HG02763 (cell line): ENCODE measurements at regions not wholly inside any gene's neighbourhood (a gene's known extent, or its start where the extent isn't known, plus 50 kb on each side); places are given as distances from the start of the nearest gene placed in this dataset.

ENCODE experiments used
- ATAC-seq: cut with Tn5 transposase; IDR thresholded peaks from one replicate; pipeline ENCODE4 v1.9.1; 2021; ENCODE audit warnings: mild to moderate bottlenecking, moderate library complexity; ENCODE audit not compliant: unreplicated experiment

DNA sequence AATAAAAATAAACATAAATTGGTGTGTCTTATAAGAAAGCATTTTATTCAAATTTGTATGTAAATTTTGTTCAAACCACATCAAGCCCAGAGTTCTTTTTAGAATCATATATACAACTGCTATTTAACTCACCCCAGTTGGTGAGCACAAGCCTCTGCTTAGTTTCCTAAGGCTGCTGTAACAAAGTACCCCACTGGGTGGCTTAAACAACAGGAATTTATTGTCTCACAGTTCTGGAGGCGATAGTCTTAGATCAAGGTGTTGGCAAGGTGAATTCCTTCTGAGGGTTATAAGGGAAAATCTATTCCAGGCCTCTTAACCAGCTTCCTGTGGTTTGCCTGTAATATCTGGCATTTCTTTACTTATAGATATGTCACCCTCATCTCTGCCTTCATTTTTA, 1133.5 kb downstream of the OLFM4 start:
- ATAC-seq: no peak

DNA sequence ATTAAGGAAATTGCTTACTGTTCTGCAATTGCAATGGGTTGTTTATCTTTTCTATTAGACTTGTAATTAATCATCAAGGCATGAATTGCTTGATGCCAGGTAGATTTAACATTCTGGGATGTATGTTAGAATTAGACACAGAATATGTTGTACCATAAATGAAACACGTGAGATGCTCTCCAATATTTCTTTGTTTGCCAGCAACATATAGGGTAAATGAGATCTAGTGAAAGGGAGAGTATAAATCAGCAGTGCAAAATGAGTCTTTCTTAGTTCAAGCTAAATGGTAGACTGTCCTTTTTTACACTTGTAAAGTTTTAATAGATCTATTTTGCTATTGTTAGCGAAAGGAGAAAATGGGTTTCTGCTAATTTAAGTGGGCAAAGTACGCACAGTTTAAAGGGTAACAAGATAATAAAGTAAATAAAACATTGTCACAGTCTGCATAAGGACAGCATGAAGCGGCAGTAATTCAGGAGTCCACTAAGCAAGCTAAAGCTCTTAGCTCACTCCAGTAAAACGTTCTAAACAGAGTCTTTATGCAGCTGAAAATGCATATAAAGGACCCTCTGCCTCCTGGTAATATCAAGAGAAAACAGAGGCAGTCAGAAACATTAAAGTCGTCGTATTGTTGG, 1137.1 kb downstream of the OLFM4 start:
- no peak for ATAC-seq

DNA sequence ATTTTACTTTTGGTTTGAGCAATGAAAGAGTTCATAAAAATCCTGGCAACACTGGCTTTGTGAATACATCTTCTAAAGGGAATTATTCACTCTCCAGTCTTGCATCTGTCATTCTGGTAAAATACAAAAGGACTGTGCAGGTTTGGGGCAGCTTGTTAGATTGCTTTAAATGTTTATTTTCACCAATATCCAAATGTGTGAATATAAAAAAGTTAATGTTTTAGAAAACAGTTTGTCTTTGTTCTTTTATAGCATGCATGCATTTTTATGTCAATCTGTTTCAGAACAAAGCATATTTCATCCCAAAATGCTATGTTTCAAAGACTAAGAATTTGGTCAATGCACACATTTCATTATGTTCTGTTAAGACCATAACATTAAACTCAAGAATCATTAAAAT, 1145.4 kb downstream of the OLFM4 start:
- ATAC-seq: no peak

DNA sequence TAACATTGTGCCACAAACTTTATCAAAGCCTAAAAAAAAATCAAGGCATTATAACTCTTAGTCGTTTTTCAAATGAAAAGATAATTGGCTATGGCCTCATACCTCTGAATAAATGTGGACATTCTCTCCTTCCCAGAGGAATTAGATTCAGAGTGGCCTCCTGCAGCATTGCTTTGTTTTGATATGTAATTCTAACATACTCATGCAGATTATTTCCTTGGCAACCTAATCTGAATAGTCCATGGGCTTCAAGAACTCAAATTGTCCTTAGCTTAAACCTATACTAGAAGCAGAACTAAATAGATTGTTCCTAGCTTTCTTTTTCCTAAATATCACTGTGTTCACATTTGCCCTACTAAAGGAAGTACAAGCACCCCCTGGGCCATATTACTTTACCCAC, 1146.9 kb downstream of the OLFM4 start:
- ATAC-seq: no peak

DNA sequence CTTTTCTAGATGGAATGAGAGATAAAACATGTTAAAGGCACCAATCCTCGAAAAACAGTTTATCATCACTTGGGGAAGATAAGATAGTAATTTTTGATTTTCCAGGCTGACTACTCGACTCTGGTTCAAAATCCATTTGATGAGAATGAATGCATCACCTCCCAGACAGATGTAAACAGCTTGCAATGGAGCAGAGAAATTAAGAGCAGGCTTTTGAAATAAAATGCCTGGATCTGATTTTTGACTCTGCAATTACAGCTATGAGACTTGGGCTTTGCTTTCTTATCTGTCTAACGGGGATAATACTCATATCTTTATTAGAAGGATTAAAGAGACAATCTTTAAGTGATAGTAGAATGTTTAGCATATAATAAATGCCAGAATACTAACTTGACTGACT, 1148.9 kb downstream of the OLFM4 start:
- ATAC-seq: no peak

DNA sequence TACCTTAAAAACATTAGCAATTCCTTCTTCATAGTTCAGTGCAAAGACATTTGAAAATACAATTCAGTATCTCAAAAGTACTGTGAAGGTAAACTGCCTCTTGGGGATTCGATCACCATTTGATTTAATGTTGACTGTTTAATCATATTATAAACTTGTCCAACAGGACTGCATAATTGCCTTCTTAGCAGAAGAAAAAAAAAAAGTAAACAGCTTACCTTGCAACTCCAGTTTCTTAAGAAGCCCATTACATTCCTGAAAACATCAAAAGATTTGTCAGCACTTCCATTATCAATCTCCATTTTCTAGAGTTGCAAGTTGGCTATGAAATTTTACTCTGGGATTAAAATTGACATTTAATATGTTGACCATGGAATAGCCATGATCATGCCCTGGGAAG, 1154.6 kb downstream of the OLFM4 start:
- no peak for ATAC-seq

DNA sequence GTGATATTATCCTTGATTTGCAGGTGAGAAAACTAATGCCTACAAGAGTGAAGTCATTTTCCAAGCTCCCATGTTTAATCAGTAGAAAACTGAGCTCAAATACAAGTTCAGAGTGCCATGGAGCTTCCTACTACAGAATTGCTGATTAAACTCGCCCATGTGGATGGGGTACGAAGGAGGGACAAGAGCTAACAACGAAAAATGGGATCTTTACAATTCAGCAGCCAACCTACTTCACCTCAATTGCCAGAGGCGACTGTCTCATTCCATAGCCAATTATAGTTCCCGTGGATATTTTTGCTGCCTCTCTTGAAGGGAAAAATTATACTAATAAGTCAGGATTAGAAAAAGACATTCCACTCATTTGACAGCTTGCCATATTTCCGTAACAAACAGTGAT, 1155.1 kb downstream of the OLFM4 start:
- no peak for ATAC-seq

DNA sequence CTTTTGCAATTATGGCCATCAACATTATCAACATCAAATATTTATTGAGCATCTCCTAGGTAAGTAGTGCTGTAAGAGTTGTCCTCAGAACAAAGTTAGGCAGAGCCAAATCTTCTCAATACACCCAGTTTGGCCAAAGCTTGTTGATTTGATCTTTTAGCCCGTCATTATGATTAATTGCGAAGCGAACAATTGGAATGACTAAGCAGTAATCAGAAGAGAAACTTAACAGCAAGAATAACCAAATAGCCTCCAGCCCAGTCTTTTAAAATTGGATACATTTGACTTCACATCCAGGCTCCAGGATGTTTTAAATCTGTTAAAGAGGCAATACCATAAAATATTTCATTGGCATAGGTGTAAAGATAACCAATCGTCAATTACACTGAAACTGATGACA, 1156.0 kb downstream of the OLFM4 start:
- no peak for ATAC-seq

DNA sequence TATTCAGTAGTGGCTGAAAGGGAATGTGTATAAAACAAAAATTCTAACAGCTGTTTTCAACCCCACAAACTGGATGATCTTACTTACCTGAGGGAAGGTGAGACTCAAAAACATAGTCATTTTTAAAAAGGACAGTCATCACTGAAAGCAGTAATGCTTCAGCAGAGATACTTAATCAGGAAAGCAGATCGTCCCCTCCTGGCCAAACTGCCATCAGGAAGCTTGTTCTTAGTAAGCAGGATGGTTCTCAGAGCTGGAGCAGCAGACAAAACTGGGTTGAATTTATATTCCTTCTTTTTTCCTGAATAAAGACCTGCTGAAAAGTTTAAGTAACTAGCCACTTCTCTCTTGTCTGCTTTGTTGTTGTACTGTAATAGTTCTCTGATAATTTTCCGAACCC, 1156.5 kb downstream of the OLFM4 start:
- ATAC-seq: no peak

DNA sequence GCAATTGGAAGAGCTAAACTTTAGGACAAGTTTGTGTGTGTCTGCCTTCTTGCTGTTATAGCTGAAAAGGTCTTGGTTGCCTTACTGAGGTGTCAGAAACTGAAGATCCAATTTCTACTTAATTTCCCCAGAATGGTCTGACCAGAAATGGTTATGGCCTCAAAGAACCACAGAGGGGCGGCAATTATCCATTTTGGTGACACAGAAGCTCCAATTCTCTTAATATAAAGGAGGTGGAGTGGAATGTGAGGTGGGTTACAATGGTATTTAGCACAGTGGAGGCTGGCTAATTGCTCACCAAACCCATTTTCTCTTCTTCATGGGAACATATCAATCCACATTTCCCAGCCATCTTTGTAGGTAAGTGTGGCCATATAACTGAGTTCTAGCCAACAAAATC, 1157.2 kb downstream of the OLFM4 start:
- no peak for ATAC-seq

DNA sequence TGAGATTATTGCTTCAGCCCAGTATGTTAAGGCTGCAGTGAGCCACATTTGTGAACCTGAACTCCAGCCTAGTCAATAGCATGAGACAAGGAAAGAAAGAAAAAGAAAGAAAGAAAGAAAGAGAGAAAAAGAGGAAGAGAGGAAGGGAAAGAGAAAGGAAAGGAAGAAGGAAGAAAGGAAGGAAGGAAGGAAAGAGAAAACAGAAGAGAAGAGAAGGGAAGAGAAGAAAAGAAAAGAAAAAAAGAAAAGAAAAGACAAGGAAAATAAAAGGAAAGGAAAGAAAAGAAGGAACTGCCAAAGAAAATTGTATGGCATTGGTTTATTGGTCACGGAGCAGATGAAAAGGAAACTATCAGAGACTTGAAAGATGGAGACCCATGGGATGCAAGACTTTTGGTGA, 1158.8 kb downstream of the OLFM4 start:
- ATAC-seq: no peak

DNA sequence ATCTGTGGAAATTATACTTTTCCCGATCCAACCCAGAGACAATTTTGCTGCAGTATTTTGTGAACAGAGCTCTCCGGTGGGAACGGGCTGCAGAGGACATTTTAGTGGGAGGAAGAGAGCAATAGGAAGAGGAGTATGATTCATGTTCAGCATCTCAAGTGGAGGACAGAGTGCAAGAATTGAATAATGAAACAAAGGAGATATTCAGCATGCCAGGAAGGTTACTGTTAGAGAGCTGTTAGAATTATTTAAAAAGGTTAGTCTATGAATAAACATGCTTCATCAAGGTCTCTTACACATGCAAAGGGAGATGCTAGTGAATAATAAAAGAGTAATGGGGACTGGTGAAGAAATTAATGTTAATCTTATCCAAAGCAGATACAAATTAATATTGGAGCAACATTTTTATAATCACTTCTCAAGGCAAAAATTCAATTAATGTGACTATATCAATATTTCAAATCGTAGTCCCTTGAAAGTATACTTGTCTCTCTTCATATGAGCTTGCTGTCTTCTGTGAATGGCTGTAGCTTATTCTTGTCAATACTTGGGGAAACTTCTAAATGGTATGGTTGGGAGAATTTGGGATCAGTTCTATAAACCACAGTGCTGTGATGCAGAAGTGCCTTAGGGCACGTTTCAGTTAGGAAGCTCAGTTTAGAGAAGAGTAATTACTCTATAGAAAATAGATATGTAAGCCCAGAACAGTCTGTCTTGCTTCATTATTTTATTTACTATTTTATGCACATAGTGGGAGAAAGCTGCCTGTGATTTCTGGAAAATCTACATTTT, 1165.8 kb downstream of the OLFM4 start:
- no peak for ATAC-seq

DNA sequence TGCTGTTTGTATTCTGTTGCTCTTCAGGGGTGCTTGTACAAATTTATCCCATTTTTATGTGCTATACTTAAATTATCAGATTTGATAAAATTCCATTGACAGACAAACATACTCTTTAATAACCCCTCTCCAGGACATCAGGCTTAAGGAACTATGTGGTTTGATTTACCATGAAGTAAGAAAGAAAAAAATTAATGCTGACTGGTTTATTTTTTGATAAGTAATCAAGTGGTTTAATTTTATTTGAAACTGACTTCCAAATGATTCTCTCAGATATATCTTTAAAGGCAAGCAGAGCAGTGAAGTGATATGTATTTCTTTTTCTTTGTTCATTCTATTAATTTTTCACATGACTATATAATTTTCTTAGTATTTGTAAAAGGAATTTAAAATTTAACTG, 1168.1 kb downstream of the OLFM4 start:
- ATAC-seq: no peak

DNA sequence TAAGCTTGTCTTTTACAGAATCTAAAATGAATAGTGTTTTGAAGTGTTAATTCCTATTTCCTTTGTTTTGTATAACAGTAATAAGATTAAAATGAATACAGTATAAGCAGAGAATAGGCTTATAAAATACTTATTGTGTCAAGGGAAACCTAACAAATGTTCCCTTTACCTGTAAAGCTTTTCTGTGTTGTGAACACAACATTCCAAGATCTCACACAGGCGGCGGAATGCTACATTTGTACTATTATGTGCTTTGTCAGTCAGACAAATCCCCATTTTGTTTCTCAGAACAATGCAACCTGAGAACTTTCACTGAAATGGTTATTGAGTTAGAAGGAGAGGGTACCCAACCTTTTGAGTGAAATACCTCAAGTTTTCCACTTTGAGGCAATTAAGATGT, 1170.3 kb downstream of the OLFM4 start:
- no peak for ATAC-seq

DNA sequence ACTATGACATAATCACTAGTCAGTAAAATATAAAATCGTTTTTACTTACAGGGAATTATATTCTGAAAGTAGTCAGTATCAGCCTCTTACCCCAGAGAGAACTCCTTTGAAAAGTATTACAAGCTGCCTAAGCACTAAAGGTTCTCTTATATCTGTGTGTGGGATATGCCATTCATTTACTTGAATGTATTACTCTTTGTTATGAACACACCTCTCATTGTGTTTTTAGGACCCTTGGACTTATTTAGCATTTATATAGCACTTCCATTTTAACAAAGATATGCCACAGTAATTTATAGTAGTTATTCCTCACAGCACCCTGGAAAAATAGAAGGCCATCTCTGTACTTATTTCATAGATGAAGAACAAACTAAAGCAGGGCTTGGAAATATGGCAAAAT, 1178.0 kb downstream of the OLFM4 start:
- no peak for ATAC-seq

DNA sequence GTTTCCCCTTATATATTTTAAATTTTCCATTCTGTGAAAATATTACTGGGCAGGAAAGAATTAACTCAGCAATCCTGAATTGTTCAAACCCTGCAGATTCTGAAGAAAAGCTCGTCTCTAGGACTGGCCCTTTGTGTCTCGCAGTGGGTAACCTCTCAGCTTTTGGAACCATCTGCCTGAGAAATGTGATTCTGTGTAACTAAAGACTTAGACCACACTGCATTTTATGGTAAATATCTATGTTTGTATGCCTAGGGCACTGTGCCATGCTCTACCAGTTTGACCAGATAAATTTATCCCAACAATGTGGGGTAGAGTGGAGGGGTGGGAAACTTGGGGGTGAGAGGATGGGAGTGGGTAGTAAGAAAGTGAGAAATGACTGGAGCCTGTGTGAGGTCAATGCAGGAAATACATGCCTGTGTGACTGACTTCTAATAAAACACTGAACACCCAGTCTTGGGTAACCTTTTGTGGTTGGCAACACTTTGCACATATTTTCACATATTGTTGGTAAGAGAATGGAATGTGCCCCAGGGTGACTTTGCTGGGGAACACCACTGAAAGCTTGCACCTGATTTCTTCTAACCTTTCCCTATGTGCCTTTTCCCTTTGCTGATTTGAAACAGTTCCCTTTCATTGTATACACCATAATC, 1181.9 kb downstream of the OLFM4 start:
- ATAC-seq: no peak

DNA sequence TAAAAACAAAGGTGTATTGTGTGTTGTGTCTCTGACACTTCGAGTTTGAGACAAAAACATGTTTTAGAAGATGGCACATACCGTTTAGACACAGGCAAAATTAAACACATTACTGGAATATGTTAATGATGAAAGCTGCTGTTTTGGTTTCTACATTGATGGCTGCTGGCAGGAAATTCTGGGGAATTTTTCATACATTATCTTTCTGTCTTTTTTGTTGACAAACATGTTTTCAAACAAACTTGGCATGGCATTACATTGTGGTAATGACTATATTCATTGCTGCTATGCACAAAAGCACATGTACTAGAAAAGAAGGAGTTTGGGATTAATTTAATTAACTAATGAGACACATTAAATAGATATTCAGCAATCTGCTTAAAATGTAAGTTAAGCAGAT, 1187.6 kb downstream of the OLFM4 start:
- ATAC-seq: no peak

DNA sequence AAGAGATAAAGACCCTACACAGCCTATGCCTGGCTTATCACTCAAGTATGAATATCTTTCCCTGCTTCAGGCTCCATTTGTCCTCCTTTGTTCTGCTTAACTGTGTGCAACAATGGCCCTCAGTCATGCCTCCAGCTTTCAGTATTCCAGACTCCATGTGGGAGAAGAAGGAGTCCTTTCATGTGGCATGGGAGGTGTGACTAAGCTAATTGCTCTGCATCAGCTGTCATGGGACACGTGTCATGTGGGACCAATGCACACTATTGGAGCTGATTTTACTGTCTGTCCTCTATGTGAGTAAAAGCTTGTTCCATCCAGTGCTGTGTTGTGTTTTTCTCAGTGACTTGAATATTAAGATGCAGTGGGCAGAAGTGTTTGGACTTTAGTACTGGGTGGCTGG, 1198.3 kb downstream of the OLFM4 start:
- no peak for ATAC-seq

DNA sequence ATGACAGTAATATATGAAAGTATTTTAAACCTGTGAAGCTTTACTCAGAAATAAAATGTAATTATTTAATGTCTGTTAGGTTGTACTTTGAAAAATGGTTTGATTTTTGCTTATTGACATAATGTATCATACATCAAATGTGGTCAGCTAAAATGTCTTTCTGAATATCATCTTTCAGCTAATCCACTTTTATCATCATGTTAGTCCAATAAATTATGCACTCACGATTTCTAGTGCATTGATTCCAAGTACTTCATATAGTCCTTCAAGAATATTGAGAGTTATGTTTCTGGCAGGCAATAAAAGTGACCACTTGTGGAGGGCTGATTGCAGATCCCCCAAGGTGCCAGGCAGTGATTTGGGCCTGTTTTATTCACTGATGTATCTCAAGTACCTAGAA, 1204.1 kb downstream of the OLFM4 start:
- no peak for ATAC-seq

DNA sequence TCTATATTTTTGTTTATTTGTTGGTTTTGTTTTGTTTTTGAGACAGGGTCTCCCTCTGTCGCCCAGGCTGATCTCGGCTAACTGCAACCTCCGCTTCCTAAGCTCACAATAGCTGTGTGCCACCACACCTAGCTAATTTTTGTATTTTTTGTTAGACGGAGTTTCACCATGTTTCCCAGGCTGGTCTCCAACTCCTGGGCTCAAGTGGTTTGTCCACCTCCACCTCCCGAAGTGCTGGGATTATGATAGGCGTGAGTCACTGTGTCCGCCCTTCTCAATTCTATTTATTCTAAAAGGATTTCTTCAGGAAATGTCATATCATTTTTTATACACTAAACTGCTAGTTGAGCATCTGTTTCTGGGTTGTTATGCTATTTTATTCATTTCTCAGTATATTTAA, 1206.0 kb downstream of the OLFM4 start:
- no peak for ATAC-seq

DNA sequence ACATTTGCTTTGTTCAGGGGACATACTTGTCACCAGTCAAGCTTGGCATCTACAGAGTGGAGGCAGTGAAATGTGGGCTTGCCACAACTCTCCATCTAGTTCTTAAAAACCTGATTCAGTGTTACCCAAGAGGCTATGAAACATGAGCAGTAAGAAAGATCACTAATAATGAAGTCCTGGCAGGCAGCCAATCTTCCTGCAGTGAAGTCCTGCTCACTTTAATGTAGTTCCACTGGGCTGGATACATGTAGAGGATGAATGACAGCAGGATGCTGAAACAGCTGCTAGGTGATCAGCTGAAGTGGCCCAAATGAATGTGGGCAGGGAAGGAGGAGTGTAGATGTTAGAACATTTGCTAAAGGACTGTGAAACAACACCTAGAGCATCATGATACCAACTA, 1213.1 kb downstream of the OLFM4 start:
- no peak for ATAC-seq

DNA sequence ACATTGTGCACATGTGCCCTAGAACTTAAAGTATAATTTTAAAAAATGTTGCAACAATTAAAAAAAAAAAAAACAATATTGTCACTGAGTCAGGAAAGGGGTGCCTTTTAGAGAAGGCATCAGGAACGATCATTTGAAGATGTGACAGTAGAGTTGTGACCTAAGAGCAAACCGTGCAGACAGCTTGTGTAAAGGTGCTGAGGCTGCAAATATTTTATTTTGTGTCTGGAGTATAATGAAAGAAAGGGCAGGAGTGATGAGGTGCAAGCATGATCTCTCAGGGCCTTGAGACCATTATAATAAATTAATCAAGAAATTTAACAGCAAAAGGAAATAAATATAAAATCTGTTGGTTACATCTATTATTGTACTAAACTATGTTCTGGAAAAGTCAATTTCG, 1219.7 kb downstream of the OLFM4 start:
- no peak for ATAC-seq
